ENCODE measurements at regions not wholly inside any gene's neighbourhood (a gene's known extent, or its start where the extent isn't known, plus 50 kb on each side); places are given as distances from the start of the nearest gene placed in this dataset.

- Histone ChIP-seq H3K79me2 (ENCODE audit: low read length) (no peaks in the 10 kb centered on the region), H3K36me3 (replicated peaks; ENCODE audit: insufficient read depth, low read length) (no peaks in the 10 kb centered on the region), H3K4me2 (ENCODE audit: low read depth, low read length) (no peak overlapping the region), H3K27me3 (replicated peaks; ENCODE audit: insufficient read depth, low read length) (no peaks in the 10 kb centered on the region), H3K27ac (ENCODE audit: low read length) (no peak overlapping the region), H3K9ac (ENCODE audit: low read length) (no peak overlapping the region), H3K9me3 (replicated peaks; ENCODE audit: insufficient read depth, low read length) (no peaks in the 10 kb centered on the region), H3F3A (ENCODE audit: insufficient read depth, low read length) (peaks cover 11% of the 10 kb centered on the region), H4K20me1 (ENCODE audit: insufficient read depth, low read length) (no peaks in the 10 kb centered on the region), H2AFZ (ENCODE audit: low read length) (no peak overlapping the region), H3K4me1 (ENCODE audit: low read length) (peaks cover 16% of the 10 kb centered on the region), H3K9me2 (replicated peaks; ENCODE audit: insufficient read depth, low read length) (no peaks in the 10 kb centered on the region), H3K4me3 (ENCODE audit: low read length) (no peak overlapping the region)
- DNase-seq: no peak
- TF ChIP-seq CTCF (IDR thresholded peaks at IDR 0.05; ENCODE audit: low read length): no peak
- TF ChIP-seq EZH2phosphoT487 (IDR thresholded peaks at IDR 0.05; ENCODE audit: low read length): no peak
- TF ChIP-seq EZH2 (optimal IDR thresholded peaks at IDR 0.05; ENCODE audit: low read depth, low read length): no peak
Measured at GRCh38 chr2:182554950-182555349, 128.1 kb upstream of the PDE1A start.

- no peak overlapping the region for H3K9ac ChIP-seq (ENCODE audit: low read length)
- H4K20me1 ChIP-seq (ENCODE audit: insufficient read depth, low read length): no peaks in the 10 kb centered on the region
- H3K27me3 ChIP-seq (replicated peaks; ENCODE audit: insufficient read depth, low read length): no peaks in the 10 kb centered on the region
- no peak overlapping the region for H3K4me3 ChIP-seq (ENCODE audit: low read length)
- H3K4me1 ChIP-seq (ENCODE audit: low read length): peaks cover 16% of the 10 kb centered on the region
- no peak for TF ChIP-seq CTCF (IDR thresholded peaks at IDR 0.05; ENCODE audit: low read length)
- TF ChIP-seq EZH2phosphoT487 (IDR thresholded peaks at IDR 0.05; ENCODE audit: low read length): no peak
- no peak for TF ChIP-seq EZH2 (optimal IDR thresholded peaks at IDR 0.05; ENCODE audit: low read depth, low read length)
- H2AFZ ChIP-seq (ENCODE audit: low read length): no peak overlapping the region
- H3F3A ChIP-seq (ENCODE audit: insufficient read depth, low read length): peaks cover 8% of the 10 kb centered on the region
- H3K27ac ChIP-seq (ENCODE audit: low read length): no peak overlapping the region
- no peak for DNase-seq
- H3K4me2 ChIP-seq (ENCODE audit: low read depth, low read length): no peak overlapping the region
- H3K9me2 ChIP-seq (replicated peaks; ENCODE audit: insufficient read depth, low read length): no peaks in the 10 kb centered on the region
- H3K79me2 ChIP-seq (ENCODE audit: low read length): no peaks in the 10 kb centered on the region
- no peaks in the 10 kb centered on the region for H3K36me3 ChIP-seq (replicated peaks; ENCODE audit: insufficient read depth, low read length)
- no peaks in the 10 kb centered on the region for H3K9me3 ChIP-seq (replicated peaks; ENCODE audit: insufficient read depth, low read length)
Measured at GRCh38 chr2:182558564-182558963, 131.7 kb upstream of the PDE1A start.

GRCh38 chr2:182559623-182560022 is 132.8 kb upstream of the PDE1A start:
- Histone ChIP-seq H3K27ac (ENCODE audit: low read length) (no peak overlapping the region), H3K9ac (ENCODE audit: low read length) (no peak overlapping the region), H3F3A (ENCODE audit: insufficient read depth, low read length) (no peaks in the 10 kb centered on the region), H3K27me3 (replicated peaks; ENCODE audit: insufficient read depth, low read length) (no peaks in the 10 kb centered on the region), H4K20me1 (ENCODE audit: insufficient read depth, low read length) (no peaks in the 10 kb centered on the region), H3K36me3 (replicated peaks; ENCODE audit: insufficient read depth, low read length) (no peaks in the 10 kb centered on the region), H3K9me2 (replicated peaks; ENCODE audit: insufficient read depth, low read length) (no peaks in the 10 kb centered on the region), H3K4me3 (ENCODE audit: low read length) (no peak overlapping the region), H3K4me1 (ENCODE audit: low read length) (peaks cover 6% of the 10 kb centered on the region), H2AFZ (ENCODE audit: low read length) (no peak overlapping the region), H3K79me2 (ENCODE audit: low read length) (no peaks in the 10 kb centered on the region), H3K9me3 (replicated peaks; ENCODE audit: insufficient read depth, low read length) (no peaks in the 10 kb centered on the region), H3K4me2 (ENCODE audit: low read depth, low read length) (no peak overlapping the region)
- TF ChIP-seq EZH2 (optimal IDR thresholded peaks at IDR 0.05; ENCODE audit: low read depth, low read length): no peak
- TF ChIP-seq EZH2phosphoT487 (IDR thresholded peaks at IDR 0.05; ENCODE audit: low read length): no peak
- no peak for TF ChIP-seq CTCF (IDR thresholded peaks at IDR 0.05; ENCODE audit: low read length)
- DNase-seq: no peak

All from MM.1S (cell line).